Stromal cell of bone marrow (primary cell): ENCODE measurements at regions not wholly inside any gene's neighbourhood (a gene's known extent, or its start where the extent isn't known, plus 50 kb on each side); places are given as distances from the start of the nearest gene placed in this dataset.
"Not testable (repeated sequence)": the region's sequence is repeated elsewhere in the genome, so short reads cannot be mapped to it uniquely, and the experiment has no call there.

ENCODE experiments used
- DNase-seq: peaks from one replicate; pipeline ENCODE4 v3.0.0-alpha.2; 2012; ENCODE audit warnings: low read depth

DNA sequence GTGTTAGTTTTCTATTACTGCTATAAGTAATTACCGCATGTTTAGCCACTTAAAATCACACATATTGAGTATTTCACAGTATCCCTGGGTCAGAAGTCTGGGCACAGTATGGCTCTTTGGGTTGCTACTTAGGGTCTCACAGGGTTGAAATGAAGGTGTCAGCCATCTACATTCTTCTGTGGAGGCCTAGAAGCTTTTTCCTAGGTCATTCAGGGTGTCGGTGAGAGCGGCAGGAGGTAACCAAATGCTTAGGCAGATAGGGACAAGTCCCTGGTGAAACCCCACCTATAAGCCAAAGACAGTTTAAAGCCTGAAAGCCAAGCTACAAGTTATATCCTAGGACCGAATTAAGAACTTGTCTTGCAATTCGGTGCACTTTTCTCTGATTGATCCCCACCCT, 856.7 kb downstream of the PCDH17 start:
- DNase-seq = no peak

DNA sequence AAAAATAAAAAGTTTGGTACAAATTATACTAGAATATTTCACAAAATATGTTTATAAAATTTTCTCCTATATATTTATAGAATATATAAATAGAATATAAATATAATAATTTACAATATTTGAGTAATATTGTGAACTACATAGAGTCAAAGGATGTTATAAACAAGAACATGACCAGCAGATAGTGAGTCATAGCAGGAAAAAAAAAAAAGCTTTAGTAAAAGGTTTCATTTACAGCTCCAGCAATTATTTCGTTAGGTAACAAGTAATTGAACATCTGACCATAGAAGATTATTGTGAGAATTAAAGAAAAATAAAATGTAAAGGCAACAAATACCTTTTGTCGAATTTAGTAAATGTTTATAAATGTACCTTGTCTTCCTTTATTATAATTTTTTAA, 864.1 kb downstream of the PCDH17 start:
- no peak for DNase-seq

DNA sequence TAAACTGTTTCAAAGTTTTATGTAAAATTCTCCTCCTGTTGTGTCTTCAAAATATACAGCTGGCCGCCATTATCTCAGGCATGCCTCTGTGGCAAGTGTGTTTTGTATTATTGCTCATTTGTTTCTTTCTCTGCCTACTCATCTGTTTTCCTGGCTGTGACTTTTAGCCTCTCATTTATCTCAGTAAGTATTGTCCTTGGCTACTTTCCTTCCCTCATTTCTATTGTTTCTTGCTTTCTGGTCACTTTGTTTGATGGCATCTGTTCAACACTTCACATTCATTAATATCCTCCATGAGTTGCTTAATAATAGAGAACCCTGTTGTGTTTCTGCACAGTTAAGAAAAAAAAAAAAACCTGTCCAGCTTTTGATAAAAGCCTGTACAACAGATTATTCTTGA, 869.4 kb downstream of the PCDH17 start:
- no peak for DNase-seq

DNA sequence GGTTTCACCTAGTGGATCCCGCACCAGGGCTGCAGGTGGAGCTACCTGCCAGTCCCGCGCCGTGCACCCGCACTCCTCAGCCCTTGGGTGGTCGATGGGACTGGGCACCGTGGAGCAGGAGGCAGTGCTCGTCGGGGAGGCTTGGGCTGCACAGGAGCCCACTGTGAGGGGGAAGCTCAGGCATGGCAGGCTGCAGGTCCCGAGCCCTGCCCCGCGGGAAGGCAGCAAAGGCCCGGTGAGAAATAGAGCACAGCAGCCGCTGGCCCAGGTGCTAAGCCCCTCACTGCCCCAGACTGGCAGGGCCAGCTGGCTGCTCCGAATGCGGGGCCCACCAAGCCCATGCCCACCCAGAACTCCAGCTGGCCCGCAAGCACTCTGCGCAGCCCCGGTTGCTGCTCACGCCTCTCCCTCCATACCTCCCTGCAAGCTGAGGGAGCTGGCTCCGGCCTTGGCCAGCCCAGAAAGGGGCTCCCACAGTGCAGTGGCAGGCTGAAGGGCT, 872.7 kb downstream of the PCDH17 start:
- DNase-seq = not testable (repeated sequence)

DNA sequence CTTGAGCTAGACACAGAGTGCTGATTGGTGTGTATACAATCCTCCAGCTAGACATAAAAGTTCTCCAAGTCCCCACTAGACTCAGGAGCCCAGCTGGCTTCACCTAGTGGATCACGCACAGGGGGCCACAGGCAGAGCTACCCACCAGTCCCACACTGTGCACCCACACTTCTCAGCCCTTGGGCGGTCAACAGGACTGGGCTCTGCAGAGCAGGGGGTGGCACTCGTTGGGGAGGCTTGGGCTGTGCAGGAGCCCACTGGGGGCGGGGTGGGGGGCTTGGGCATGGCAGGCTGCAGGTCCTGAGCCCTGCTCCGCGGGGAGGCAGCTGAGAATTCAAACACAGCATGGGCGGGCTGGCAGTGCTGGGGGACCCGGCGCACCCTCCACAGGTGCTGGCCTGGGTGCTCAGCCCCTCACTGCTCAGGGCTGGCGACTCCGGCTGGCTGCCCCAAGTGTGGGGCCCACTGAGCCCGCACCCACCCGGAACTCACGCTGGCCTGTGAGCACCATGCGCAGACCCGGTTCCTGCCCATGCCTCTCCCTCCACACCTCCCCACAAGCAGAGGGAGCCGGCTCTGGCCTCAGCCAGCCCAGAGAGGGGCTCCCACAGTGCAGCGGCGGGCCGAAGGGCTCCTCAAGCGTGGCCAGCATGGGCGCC, 873.8 kb downstream of the PCDH17 start:
- not testable (repeated sequence) for DNase-seq

DNA sequence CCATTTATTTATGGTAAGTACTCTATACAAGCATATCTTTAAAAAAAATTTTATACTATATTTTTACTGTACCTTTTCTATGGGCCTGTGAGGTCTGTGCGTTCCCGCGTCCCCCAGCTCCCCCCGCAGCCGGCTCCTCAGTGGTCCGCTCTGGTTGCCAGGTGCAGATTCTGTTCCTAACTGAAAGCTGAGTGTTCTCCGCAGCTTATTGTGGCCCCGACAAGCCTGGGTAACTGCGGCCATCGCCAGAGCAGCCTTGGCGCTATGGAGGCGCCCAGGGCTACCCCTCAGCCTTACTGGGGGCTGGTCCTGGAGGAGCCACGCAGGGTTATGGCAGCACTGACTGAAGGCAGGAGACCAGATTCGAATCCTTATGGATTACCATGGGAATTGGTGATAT, 896.8 kb downstream of the PCDH17 start:
- no peak for DNase-seq

DNA sequence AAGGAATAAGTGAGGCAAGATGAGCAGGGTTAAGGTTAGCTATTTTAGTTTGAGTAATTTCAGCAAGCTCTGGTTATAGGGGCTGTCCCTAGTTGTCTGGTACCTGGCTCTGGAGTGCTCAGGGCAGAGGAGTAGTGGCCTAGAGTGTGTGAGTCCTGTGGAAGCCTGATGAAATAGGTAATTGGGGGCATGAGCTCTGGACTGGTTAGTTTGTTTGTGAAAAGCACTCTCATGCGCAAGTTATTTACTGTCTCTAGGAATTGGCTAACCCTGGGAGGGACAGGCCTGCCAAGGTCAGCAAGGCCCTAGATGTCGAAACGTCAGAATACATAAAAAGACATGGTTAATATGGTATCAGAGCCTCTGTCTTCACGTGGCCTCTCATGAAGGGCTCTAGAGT, 900.1 kb downstream of the PCDH17 start:
- no peak for DNase-seq

DNA sequence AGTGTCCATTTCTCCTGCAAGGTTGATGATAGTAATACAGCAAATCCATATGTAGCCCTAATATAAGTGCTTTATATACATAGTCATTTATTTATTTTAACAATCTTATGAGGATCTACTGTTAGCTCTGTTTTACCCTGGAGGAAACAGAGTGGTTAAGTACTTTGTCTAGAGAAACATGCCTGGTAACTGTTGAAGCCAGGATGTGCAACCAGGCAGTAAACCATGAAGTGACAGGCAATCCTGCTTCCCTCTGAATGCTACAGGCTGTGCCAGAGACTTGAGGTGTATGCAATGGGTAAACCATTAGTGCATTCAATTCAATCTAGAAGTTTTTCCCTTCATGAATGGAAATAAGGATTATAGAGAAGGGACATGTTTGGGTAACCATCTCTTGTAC, 911.0 kb downstream of the PCDH17 start:
- no peak for DNase-seq

DNA sequence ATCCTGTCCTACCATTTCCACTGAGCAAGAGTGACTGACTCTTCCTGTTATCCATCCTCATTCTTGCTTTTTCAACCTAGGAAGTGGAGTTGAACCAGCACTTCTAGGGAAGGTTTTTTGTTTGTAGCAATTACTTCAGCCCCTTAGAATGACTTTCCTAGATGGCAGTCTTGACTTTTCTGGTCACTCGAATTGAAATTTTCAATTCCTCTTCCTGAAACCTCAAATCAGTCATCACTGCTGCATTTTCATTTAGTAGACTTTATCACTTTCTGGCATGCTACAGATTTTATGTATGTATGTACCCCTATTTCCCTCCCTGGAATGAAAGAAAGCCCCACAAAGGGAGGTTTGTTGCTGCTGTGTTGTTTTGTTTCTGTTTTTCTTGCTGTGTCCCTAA, 915.9 kb downstream of the PCDH17 start:
- no peak for DNase-seq

DNA sequence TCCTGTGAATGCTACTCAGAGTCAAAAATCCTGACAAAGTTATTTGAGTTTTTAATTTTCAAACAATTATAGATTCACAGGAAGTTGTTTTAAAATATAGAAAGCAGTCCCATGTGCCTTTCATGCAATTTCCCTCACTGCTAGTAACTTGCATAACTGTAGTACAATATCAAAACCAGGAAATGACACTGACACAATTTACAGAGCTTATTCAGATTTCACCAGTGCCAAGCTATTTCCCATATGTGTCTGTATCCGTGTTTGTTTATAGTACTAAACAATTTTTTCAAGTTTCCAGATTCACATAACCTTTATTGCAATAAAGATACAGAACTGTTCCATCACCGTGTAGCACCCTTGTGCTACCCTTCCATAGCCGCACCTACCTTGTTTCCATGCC, 934.6 kb downstream of the PCDH17 start:
- no peak for DNase-seq

DNA sequence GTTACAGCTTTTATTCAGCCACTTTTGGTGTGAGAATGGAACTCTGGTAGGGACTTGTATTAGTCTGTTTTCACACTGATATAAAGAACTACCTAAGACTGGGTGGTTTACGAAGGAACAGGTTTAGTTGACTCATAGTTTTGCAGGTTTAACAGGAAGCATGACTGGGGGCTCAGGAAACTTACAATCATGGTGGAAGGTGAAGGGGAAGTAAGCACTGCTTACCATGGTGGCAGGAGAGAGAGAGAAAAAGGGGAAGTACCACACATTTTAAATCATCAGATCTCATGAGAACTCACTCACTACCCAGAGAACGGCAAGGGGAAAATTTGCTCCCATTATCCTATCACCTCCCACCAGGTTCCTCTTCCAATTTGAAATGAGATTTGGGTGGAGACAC, 942.2 kb downstream of the PCDH17 start:
- DNase-seq = no peak

DNA sequence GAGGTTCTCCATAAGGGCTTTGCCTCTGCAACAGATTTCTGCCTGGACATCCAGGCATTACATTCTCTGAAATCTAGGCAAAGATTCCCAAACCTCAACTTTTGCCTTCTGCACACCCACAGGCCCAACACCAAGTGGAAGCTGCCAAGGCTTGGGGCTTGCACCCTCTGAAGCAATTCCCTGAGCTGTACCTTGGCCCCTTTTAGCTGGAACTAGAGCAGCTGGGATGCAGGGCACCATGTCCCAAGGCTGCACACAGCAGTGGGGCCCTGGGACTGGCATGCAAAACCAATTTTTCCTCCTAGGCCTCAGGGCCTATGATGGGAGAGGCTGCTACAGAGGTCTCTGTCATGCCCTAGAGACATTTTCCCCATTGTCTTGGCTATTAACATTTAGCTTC, 943.2 kb downstream of the PCDH17 start:
- no peak for DNase-seq

DNA sequence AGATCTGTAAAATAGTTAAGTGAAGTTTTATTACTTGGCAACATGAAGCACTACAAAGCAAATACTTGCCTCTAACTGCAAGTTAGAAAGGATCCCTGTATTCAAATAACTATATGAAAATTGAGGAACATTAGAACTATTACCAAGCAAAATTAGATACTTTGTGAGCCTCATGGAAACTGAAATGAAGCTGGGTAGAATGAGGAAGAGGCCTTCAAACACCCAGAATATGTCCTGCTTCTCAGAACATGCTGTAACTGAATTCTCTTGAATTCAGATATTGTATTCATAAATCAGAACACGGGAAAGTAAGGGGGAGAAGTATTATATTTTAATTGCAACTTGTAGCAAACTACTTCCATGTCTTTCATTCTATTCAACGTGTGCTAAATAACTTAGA, 947.9 kb downstream of the PCDH17 start:
- DNase-seq = no peak

DNA sequence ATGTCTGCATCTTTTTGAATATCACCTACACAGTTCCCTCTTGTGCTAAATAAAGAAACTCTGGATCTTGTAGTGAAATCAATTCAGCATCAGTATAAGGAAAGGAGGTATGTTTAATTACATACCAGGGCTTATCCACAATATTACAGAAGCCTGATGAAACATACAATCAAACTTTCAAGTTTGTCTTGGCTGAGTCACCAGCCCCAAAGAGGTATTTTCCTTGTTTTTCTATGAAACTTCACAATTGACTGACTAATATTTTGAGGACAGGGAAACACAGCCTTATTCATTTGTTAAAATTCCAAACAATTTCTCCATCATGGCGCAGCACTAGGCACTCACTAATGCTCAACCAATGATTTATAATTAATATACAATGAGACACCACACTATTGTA, 952.4 kb downstream of the PCDH17 start:
- DNase-seq = no peak

DNA sequence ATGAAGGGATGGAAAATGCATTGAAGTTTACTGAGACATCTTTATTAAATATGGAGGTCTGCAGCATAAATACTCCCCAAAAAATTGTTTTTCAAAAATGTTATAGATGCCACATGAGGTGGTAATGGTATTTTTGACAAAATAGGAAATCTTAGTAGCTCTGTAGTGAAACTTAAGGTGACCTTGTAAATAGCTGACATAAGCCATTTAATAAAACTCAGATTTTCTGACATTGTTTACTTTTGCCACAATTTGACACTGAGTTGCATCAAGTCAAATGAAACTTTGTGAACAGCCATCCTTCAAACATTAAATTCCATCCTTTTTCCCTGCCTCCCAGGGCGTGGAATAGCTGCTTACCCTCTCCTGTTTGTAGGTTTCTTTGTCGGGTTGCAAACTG, 953.1 kb downstream of the PCDH17 start:
- no peak for DNase-seq

DNA sequence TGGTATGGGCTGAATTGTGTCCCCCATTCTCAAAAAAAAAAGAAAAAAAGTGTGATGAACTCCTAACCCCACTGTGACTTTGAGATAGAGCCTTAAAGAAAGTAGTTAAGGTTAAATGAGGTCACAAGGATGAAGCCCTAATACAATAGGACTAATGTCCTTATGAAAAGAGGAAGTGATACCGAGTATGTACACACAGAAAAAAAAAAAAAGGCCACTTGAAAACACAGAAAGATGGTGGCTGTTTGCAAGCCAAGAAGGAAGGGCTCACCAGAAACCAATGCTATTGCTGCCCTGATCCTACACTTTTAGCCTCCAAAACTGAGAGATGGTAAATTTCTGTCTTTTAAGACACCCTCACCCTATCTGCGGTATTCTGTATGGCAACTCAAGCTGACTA, 955.6 kb downstream of the PCDH17 start:
- no peak for DNase-seq

DNA sequence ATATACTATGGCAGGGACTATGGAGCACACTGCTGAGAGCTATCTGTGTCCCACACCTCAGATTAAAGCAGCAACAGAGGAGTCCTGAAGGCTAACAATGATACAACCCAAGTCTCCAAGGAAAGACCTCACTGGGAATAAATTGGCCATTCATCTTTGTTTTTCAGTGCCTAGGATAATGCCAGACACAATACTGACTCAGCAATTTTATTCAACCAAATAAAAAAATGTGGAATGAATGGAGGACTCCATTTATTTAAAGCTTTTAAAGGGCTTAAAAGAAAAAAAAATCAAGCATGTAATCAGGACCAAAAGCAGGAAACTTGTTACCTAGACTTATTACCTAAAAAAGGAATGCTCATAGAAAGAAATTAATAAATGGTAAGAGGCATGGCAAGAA, 960.5 kb downstream of the PCDH17 start:
- no peak for DNase-seq

DNA sequence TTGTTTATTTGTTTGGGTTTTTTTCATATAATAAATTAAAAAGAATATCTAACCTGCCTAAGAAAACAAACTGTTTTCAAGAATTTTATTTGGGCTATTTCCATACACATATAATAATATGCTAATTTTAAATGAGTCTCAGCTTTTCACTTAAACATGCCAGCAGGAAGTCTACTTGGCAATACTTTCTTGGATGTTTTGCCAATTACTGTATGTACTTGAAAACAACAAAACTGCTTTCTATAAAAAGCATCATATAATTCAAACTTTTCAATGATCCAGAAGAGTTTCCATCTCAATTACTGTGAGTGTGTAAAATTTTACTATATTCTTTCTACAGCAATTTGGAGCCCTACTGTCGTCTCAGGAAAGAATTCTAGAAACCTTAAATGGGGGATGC, 961.2 kb downstream of the PCDH17 start:
- DNase-seq = no peak

DNA sequence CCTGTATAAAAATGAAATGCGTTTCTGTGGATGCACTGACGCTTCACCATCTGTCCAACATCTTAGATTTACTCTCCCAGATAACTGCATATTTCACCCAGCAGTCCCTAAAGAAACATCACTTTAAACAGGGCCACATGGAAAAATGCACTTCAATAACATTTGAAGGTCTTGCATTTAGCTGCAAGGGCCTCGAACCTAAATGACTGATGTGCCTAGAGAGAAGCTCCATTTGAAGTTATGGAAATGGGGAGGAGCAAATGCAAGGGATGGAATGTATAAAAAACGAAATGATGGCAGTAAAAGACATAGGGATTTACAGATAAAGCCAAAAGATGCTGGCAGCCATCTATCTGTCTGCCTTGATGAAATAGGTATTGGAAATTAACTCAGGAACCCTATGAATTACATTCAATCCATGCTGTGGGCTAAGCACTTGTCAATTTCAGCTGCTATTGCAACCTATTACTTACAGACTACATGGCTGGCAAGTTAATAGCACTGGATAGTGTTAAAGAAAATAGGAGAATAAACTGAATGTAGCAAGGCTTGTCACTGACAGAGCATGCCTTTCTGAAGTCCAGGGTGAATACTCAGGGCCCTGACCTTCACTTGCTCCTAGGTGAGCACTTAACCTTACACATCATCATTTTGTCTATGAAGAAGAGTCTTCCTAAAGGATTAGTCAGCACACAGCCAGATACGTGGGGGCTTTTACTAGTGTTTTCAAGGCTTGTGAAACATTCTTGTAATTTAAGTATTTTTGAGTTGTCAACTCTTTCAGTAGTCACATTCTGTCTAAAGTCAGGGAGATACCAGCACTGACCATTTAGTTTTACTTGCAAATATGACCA, 963.4 kb downstream of the PCDH17 start:
- DNase-seq = no peak

DNA sequence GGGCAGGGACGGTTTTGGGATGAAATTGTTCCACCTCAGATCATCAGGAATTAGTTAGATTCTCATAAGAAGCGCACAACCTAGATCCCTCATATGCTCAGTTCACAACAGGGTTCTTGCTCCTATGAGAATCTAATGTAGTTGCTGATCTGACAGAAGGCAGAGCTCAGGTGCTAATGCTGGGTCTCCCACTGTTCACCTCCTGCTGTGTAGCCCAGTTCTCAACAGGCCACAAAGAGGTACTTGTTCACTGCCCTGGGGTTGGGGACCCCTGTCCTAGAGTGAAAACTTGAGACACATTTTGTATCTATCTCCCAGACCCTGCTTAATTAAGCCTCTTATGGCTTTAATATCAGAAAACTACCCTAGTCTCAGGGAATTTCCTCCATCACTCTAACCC, 966.0 kb downstream of the PCDH17 start:
- no peak for DNase-seq

DNA sequence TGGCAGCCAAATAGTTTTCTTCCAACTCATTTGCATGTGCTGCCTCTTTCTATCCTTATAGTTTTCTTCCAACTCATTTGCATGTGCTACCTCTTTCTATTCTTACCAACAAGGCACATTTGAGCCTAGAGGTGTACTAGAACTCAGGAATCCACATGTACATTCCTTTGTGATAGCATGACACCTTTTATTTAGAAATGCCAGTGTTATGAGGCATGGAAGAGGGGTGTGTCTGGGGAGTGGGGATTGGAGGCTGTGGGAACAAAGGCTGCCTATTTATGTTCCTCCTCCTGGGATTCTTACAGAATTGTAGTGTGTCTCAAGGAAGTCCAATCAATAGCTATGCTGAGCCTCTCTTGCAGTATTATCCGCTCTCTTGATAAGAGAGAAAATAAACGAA, 966.7 kb downstream of the PCDH17 start:
- no peak for DNase-seq

DNA sequence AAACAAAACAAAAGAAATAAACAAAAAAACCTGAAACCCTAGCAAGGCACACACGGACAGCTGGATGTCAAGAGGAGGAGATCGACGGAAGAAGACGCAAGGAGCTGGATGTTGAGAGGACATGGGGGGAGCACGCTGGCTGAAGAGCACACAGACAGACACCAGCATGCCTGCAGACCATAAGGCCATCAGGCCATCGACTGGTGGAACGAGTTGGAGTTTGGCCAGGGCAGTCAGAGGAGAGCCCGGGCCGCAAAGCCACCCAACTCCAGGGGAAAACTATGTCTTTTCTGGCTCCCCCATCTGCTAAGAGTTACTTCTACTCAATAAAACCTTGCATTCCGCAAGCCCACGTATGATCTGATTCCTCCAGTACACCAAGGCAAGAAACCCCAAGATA, 979.6 kb downstream of the PCDH17 start:
- DNase-seq = no peak

DNA sequence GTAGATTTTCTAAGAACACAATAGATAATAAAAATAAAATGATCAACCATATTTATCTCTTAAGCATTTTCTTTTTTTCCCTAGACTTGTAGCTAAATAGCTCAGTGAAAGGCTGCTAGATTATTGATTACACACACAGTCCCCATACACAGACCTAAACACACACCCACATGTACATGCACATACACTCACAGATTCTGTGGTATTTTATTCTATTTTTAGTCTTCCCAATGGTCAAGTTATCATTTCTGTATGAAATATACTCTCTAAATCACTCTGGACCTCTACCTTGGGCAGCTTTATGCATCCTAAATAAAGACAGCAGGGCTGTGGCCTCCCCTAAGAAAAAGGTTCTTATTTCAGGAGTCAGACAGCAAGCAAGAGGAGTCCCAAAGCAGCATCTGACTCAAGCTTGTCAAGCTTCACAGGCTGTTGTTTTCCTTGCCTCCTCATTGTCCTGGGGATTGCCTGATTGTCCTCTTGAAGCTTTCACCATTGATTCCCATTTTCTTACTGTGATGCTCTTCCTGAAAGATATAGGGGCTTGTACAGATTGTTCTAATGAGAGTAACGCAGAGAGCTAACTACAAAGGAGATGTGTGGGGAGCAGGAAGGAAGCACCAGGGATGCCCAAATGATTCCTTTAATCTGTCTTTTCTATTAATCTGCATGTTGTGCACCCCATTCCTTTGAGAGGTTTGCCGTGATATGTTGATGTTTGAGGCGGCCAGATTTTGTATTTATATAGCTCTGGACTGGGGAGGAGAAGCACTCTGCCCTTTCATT, 986.5 kb downstream of the PCDH17 start:
- DNase-seq = no peak
